GM18499 (cell line): ENCODE measurements at regions not wholly inside any gene's neighbourhood (a gene's known extent, or its start where the extent isn't known, plus 50 kb on each side); places are given as distances from the start of the nearest gene placed in this dataset.
"Not testable (repeated sequence)": the region's sequence is repeated elsewhere in the genome, so short reads cannot be mapped to it uniquely, and the experiment has no call there.

Experiments
- ATAC-seq: cut with Tn5 transposase; IDR thresholded peaks from one replicate; pipeline ENCODE4 v1.9.1; 2021; ENCODE audit warnings: moderate number of reproducible peaks; ENCODE audit not compliant: insufficient read depth, unreplicated experiment

DNA sequence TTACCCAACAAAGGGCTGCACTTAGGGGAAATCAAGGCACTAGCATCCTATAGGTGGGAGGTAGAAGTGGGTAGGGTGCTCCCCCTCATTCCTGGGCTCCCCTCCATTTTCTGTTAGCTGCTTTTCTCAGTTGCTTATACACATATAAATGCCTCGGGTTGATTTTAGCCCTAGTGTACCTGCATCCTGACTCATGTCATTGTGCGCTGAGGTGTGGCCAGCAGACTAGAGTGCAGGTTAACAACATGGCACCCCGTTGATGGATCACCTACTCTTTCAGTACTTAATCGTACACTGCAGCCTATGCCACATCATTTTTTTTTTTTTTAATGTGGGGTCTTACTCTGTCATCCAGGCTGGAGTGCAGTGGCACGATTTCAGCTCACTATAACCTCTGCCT is 144.0 kb upstream of the ITGB1 start:
- no peak for ATAC-seq

DNA sequence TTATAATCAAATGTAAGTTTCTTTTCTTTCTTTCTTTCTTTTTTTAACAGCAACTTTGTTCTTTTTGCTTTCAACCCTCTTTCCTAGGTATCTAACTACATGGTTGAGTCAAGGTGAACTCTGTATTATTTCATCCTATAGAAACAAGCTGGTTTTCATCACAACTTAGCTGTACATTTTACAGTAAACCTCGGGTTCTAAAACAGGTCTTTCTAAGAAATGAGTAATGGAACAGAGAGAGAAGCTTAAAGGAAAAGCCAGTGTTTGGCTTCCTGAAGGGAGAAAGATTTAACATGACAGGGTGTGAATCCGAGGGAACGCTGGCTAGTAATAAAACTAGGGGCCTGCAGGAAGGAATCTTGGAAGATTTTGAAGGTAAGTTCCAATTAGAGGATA is 143.4 kb upstream of the ITGB1 start:
- ATAC-seq = no peak

DNA sequence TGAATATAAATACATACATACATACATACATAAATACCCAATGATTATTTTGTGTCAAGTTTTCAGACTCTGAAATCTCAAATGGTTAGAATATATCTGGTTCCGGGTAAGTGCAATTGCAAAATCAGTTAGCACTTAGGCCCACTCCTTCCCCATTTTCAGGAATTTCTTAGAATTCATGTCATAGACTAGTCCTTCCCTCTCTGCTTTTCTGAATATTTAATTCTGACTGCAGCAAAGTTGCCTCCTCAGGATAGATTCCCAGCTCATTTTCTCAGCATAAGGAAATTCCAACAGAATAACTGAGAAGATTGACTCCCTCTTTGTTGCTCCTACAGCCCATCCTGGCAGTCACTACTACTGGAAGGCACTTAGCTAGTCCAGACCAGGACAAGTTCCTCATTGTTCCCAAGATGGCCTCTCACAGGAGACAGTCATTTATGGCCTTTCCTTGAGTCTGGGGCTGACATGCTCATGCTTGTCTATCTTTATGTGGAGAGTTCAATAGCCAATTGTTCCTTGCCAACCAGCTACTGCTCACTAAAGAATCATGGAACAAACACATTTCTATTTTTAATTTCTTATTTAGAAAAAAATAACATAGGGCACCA is 142.9 kb upstream of the ITGB1 start:
- no peak for ATAC-seq

DNA sequence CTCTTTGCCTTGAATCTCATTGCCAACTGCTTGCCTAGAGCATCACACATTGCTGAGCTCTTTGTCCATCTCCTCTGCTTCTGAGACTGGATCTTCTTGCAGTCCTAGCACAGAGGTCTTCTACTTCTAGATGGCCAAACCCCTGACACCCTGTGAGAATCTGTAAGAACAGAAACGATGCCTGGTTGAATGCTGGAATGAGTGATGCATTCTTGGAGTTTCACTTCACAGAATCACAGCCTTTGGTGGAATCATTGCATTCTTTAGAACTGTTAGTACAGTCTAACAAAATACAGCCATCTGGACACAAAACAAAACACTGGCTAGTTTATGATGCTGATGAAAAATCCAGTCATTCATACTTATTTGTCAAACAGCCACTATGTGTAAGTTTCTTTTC is 141.7 kb upstream of the ITGB1 start:
- no peak for ATAC-seq

DNA sequence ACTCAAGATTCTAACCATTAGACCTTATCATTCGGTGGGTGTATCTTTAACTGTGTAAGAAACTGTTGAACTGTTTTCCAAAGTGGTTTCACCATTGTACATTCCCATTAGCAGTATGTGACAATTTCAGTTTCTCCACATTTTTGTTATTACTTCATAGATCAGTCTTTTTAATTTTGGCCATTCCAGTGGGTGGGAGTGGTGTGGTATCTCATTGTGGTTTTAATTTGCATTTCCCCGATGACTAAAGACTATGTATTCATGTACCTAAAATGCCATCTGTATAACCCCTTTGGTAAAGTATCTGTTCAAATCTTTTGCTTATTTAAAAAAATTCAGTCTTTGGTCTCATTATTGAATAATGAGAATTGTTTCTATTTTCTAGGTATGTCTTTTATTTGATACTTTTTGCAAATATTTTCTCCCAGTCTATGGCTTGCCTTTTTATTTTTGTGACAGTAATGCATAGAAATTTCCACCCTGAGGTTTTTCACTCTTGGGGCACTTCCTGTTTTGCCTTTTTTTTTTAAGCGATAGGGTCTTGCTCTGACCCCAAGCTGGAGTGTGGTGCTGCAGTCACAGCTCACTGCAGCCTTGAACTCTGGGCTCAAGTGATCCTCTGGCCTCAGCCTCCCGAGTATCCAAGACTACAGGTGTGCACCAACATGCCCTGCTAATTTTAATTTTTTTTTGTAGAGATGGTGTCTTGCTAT is 141.1 kb upstream of the ITGB1 start:
- ATAC-seq = no peak

DNA sequence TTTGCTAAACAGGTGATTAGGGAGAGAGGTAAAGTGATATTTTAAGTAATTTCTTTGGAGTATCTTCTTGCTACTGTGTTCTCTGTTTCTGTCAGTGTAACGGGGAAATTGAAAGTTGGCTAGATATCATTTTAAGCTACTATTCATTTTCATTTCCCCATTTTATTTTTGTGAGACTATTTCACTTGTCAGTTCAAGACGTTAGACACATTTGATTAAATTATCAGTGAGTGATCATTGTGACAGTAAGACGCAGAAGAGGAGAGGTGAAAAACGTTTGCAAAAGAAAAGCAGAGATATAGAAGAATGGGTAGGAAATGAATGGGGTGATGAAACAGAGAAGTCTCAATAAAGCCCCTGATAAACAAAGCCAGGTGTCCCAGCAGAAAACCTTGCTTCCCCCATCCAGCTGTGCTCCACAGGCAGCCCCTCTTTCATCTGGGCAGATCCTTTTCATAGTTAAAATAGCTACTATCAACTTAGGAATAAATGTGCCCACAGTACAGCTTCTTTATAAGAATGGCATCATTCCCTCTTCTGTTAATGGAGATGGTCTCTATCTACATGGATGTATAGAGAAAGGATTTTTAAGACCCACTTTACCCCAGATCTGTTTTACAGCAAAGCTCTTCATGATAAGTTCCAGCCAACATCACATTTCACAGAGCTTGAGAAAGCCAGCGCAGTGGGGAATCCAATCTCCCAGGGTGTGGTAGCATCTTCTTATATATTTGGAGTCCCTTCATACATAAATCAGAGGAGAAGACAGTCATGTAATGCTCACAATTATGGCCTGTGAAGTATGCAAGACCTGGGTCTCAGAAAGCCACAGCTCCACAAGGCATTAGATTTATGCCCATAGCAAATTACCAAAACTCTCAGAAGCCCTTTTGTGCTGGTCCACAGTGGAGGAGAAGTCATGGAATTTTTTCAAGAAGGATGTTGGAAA is 138.1 kb upstream of the ITGB1 start:
- ATAC-seq = peak; percentile 89

DNA sequence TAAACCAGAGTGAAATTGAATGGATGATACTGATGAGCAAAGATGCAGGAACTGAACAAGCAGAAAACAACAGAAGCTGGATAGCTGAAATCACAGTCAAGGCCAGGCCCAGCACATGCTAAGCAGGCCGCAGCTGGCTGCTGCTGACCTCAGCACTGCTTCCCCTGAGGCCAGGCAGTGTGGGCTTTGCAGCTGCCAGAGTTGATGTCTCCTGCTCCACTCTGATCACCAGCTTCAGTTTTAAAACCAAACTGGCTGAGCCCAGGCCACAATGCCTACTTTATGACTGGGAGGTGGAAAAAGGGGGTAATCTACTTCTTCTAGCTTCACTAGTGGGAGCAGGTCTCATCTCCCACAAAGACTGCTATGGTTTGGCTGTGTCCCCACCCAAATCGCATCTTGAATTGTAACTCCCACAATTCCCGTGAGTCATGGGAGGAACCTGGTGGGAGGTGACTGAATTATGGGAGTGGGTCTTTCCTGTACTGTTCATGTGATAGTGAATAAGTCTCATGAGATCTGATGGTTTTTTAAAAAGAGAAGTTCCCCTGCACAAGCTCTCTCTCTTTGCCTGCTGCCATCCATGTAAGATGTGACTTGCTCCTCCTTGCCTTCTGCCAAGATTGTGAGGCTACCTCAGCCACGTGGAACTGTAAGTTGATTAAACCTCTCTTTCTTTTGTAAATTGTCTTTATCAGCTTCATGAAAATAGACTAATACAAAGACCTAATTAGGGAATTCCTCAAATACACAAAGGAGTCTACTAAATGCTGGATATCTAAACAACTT is 136.4 kb upstream of the ITGB1 start:
- ATAC-seq = no peak

DNA sequence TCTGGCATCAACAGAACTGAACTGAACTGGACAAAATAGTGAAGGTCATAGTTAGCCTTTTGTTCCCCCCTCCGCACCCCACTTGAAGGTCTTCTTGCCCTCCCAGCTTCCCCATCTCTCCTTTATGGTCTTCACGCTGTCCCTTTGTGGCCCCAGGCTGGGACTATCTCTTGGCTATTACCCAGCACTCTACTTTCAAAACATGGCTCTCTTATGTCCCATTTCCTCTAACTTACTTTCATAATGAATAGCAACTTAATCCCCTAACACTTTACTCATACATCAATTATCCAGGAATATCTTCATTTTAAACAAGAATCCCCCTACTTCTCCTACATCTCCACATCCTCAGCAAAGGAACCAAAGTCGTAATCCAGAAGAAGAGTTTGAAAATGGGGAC is 135.3 kb upstream of the ITGB1 start:
- no peak for ATAC-seq

DNA sequence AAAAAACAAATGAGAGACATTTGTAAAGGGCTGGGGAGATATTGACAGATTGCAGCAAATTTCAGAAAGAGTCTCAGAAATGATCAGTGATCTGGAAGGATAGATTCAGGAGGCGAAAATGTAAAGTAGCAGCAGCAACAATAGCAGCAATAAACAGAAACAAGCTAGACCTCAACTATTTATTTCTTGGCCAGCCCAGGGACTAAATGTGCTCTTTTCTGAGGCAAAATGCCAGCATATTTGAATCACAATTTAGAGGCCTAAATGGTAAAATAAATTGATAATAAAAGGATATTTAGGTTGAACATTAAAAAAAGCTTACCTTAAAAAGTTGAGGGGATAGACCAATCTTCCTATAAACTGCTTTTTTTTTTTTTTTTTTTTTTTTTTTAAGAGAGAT is 134.6 kb upstream of the ITGB1 start:
- no peak for ATAC-seq

DNA sequence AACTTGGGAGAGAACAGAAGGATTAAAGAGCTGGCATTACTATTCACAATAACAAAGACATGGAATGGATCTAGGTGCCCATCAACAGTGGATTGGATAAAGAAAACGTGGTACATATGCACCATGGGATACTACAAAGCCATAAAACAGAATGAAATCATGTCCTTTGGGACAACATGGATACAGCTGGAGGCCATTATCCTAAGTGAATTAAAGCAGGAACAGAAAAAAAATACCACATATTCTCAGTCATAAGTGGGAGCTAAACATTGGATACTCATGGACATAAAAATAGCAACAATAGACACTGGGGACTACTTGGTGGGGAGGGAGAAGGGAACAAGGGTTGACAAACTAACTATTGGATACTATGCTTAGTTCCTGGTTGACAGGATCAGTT is 133.2 kb upstream of the ITGB1 start:
- ATAC-seq = no peak

DNA sequence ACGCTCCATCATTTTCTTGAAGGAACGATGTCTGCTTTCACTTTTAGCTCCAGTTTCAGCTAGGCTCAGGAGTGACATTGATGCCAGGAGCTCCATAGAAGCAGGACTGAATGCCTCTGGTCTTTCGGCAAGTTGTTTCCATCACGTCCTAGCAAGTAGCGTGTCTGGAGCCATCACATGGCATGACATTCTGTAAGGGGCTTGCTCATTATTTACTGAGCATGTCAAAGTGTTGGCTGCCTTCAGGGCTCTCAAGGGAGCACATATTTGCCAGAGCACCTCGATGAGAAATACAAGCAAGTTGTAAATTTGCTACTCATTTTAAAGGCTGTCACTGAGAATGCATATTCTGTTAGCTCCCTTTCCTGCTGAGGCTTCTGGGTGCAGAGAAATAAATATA is 131.0 kb upstream of the ITGB1 start:
- ATAC-seq = no peak

DNA sequence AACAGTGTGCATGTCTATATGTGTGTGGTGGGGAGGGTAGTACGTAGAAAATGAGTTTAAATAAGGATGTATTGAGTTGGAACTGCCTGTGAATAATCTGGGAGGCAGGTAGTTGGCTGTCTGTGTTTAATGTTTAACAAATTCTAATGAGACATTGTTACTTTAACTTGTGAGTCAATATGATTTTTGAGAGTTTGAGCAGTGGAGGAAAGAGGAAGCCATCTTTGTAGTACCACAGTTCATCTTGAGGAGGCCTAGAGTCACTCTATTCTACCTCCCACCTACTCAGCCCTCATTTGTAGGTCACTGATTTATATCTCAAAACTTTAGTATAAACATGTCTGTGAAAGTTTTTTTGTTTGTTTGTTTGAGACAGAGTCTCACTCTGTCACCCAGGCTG is 129.9 kb upstream of the ITGB1 start:
- ATAC-seq = no peak

DNA sequence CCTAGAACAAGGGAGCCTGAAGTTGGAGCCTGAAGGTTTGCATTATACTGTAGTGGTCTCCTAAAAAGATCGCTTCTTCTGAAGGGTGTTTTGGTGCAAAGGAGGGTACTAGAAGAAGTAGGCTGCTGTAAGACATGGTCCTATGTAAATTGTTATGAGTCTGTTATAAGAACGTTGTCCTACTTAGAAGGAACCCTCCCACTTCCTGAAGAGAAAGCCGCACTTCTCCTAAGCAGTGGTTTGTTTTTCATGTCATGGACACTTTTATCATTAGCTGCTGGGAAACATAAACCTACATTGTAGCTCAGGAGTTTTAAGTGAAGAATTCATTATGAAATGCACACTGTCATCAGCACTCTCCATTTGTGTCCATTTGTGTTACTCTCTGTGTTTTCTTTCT is 129.1 kb upstream of the ITGB1 start:
- no peak for ATAC-seq

DNA sequence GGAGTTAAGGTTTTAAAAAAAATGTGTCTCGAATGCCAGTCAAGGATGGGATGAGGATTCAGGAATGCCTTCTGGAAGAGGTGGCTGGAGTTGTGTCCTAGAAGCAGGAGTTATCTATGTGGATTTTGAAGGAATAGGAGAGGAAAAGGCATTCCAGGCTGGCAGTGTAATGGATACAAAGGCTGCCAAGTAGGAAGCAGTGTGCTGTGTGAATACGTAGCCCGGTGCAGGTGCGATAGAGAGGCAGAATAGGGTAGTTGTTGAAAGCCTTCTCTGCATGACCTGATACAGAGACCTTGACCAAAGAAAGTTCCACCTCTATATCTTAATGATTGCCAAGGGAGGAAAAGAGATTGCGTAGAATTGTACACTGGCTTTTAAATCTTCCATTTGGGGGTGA is 128.1 kb upstream of the ITGB1 start:
- ATAC-seq = no peak

DNA sequence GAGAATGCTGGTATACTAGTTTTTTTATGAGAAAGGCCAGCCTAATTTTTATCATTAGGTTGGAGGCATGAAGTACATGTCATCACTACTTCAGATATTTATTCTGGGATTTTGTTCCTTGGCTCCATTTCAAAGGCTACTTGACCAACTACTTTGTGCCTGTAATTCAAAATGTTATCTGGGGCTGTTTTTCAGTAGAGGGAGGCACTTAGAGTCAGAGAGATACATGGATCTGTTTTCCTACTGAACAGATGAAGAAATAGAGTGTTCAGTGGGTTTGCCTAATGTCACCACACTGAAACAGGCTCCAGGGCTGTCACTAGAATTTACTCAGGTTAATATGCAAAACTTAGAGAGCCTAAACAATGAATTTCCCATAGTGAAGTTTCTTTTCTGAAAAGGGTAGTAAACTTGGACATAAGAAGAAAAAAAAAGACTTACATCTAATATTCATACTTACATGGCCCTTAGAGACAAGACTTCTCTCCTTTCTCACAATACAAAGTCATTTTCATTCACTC is 127.3 kb upstream of the ITGB1 start:
- ATAC-seq = no peak

DNA sequence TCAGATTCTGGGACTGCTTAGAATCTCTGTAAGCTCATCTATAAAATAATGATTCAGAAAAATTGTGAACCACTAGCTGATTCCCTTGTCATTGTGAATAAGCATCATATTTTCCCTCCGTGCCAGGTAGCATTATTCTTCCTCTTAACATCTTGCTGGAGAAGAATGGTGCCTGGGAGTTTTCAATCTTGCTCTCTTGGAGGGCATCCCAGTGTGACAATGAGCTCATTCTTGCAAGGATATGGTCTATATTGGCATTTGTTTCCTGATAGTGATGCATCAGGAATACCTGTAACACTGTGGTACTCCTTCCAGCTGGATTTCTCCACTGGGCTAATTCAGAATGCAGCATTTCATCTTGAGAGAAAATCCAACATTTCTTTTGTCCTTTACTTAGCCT is 126.4 kb upstream of the ITGB1 start:
- ATAC-seq = no peak

DNA sequence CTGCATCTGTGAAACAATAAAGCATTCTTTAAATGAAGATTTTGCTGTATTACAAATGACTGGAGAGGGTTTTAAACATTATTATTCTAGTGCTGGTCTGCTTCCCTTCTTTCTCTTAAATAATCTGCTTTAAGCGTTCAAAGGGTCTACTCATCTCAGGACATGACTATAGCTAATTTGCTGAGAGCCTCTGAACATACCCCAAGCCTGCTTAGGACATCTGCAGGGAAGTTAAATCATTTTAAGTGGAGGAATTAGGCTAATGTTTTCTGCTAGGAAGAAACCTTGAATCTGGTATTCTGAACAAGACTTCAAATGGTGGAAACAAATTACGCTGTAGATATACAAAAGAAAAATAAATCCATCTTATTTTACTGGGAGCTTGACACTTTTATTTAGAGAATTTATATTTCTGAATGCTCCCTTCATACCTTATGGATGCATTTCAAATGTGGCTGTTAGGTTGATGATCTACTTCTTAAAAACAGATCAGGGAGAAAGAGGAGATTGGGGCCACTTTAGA is 124.4 kb upstream of the ITGB1 start:
- no peak for ATAC-seq

DNA sequence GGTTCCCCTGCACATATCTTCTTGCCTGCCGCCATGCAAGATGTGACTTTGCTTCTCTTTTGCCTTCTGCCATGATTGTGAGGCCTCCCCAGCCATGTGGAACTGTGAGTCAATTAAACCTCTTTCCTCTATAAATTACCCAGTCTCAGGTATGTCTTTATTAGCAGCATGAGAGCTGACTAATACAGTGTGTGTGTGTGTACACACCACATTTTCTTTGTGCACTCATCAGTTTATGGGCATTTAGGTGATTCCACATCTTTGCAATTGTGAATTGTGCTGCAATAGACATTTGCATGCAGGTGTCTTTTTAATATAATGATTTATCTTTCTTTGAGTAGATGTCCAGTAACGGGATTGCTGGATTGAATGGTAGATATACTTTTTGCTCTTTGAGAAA is 122.4 kb upstream of the ITGB1 start:
- ATAC-seq = not testable (repeated sequence)

DNA sequence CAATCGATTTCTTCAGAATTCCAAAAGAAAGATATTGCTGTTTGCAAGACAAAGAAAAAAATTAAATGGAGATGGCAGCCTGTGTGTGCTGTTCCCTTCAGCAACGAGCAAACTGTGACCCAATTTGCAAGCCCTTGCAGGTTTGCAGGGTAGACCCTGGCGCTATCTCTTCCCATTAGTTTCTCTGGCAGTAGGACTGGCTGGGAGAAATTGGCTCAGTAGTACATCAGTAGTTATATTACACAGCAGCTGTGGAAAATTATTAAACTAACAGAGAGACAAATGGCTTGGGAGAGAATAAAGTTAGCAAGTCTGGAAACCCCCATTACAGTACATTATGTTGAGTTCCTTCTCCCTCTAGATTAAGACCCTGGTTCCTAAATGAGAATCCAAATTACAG is 116.4 kb upstream of the ITGB1 start:
- no peak for ATAC-seq
